22Rv1 (cell line): ENCODE measurements at regions not wholly inside any gene's neighbourhood (a gene's known extent, or its start where the extent isn't known, plus 50 kb on each side); places are given as distances from the start of the nearest gene placed in this dataset.

Experiments used
- CTCF ChIP-seq: fragments of 450-650 bp; IDR thresholded peaks from 2 replicates; pipeline ENCODE4 v1.5.1; 2017; ENCODE audit warnings: mild to moderate bottlenecking
- ZFX ChIP-seq: fragments of 450-650 bp; IDR thresholded peaks from 2 replicates; pipeline ENCODE4 v1.6.1; 2017; ENCODE audit warnings: antibody characterized with exemption, borderline replicate concordance

GRCh38 chr18:71028285-71028762 lies 739.5 kb downstream of the SOCS6 start:
- TF ChIP-seq CTCF (no peak), ZFX (no peak)
